ENCODE measurements at regions not wholly inside any gene's neighbourhood (a gene's known extent, or its start where the extent isn't known, plus 50 kb on each side); places are given as distances from the start of the nearest gene placed in this dataset.

DNA sequence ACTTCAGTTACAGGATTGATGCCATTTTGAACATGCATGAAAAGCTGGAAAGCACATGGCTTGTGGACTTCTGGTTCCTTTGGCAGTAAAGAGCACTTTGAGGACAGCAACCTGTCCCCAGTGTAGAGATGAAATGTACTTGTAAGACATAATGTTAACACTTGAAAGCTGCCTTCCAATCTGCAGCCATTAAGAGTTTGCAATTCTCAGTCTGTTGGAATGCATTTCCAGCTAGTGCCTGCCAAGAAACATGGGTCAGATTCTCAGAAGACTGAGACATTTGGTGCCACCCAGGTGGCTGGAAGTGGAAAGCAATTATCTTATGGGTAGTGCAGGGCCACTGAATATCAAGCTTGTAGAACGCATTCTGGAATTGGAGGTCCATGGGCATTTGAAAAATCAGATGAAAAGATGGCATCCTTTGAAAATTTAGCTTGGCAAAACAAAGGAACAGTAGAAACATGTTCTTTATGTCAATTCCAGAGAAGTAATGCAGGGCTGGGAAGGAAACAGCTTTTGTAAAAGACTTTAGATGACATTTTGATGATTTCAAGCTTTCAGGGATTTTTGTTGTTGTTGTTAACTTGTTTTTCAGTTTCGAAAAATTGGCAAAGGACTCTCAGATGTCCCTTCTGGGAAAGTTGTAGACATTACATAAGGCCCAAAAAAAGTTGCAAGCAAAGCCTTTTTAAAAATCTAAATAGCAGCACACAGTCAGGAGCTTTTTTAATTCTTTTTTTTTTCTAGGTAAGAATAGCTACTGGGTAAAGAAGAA is 147.0 kb downstream of the ABCA8 start:
- in situ Hi-C loops (cut with MboI) (no loop called here), intact Hi-C loops (cut with micrococcal nuclease; ENCODE audit: unreplicated experiment) (no loop called here)
- Histone ChIP-seq H4K20me1 (ENCODE audit: control insufficient read depth, insufficient read depth) (no peaks in the 10 kb centered on the region), H3K9ac (ENCODE audit: control insufficient read depth, insufficient read depth, low read length) (no peak overlapping the region), H3K36me3 (ENCODE audit: control insufficient read depth in 2 of 2, insufficient read depth in 2 of 2, low read length in 1 of 2) (no peaks in the 10 kb centered on the region), H3K27ac (ENCODE audit: control insufficient read depth, insufficient read depth) (no peak overlapping the region), H3K4me3 (no peak overlapping the region), H3K27me3 (replicated peaks in 1 of 2; ENCODE audit: control insufficient read depth in 2 of 2, insufficient read depth in 2 of 2, low read length in 1 of 2) (no peaks in the 10 kb centered on the region), H2AFZ (ENCODE audit: control insufficient read depth, low read depth, low read length) (no peak overlapping the region), H3K4me1 (ENCODE audit: control insufficient read depth, insufficient read depth, low read length) (no peaks in the 10 kb centered on the region), H3K4me2 (ENCODE audit: control insufficient read depth, insufficient read depth) (no peak overlapping the region), H3K9me3 (replicated peaks; ENCODE audit: control insufficient read depth, insufficient read depth, low read length) (no peaks in the 10 kb centered on the region; the same call in 2 of the 3 replicates), H3K79me2 (ENCODE audit: control insufficient read depth, insufficient read depth, low read length) (no peaks in the 10 kb centered on the region)
- DNase-seq (ENCODE audit: low read depth, low spot score), result no peak
- POLR2A ChIA-PET, result no interaction called here
- WGBS (ENCODE audit: insufficient coverage, insufficient replicate concordance, low lambda C conversion rate, missing lambda C conversion rate), result 0% methylated on average over 2 of the region's 2 CpGs
- BruUV-seq (replicated peaks), result no TSS peak
- FAIRE-seq, result no peak
- SMC1A ChIA-PET (ENCODE audit: uncharacterized antibody, unreplicated experiment), result interaction anchor here (0.8 to 1.2 kb wide), 3 partner anchors 13 to 32 kb away, joined by 3 read pairs; no protein-coding TSS in a partner anchor
- CTCF ChIA-PET, result interaction anchor here (0.8 to 1.5 kb wide), 5 partner anchors 13 to 91 kb away, joined by 3 to 5 read pairs (median 3); no protein-coding TSS in a partner anchor
- ATAC-seq, result no peak
- RAD21 ChIA-PET (ENCODE audit: unreplicated experiment), result no interaction called here
- TF ChIP-seq ZNF592 (IDR thresholded peaks at IDR 0.05) (no peak), SMC3 (IDR thresholded peaks at IDR 0.05; ENCODE audit: borderline replicate concordance, low read length) (no peak), TAF1 (IDR thresholded peaks at IDR 0.05; ENCODE audit: borderline replicate concordance, low read depth, low read length) (no peak), ZNF217 (IDR thresholded peaks at IDR 0.05) (no peak), POLR2AphosphoS2 (IDR thresholded peaks at IDR 0.05; ENCODE audit: low read depth, low read length) (no peak), RUNX3 (IDR thresholded peaks at IDR 0.05; ENCODE audit: low read length) (no peak), E2F4 (IDR thresholded peaks at IDR 0.05; ENCODE audit: low read depth, low read length) (no peak), MEF2B (IDR thresholded peaks at IDR 0.05; ENCODE audit: partially characterized antibody, poor library complexity, severe bottlenecking) (no peak), BHLHE40 (IDR thresholded peaks at IDR 0.05; ENCODE audit: borderline replicate concordance in 1 of 2, low read depth in 2 of 2, low read length in 1 of 2) (no peak), GATAD2B (conservative IDR thresholded peaks at IDR 0.05; ENCODE audit: low read depth) (no peak), SPI1 (IDR thresholded peaks at IDR 0.05; ENCODE audit: borderline replicate concordance, insufficient read depth, low read depth, low read length) (no peak)
- TF ChIP-seq, protein P1, sequence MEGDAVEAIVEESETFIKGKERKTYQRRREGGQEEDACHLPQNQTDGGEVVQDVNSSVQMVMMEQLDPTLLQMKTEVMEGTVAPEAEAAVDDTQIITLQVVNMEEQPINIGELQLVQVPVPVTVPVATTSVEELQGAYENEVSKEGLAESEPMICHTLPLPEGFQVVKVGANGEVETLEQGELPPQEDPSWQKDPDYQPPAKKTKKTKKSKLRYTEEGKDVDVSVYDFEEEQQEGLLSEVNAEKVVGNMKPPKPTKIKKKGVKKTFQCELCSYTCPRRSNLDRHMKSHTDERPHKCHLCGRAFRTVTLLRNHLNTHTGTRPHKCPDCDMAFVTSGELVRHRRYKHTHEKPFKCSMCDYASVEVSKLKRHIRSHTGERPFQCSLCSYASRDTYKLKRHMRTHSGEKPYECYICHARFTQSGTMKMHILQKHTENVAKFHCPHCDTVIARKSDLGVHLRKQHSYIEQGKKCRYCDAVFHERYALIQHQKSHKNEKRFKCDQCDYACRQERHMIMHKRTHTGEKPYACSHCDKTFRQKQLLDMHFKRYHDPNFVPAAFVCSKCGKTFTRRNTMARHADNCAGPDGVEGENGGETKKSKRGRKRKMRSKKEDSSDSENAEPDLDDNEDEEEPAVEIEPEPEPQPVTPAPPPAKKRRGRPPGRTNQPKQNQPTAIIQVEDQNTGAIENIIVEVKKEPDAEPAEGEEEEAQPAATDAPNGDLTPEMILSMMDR (IDR thresholded peaks at IDR 0.05 in 2 of 3, conservative IDR thresholded peaks at IDR 0.05 in 1 of 3; ENCODE audit: control insufficient read depth in 2 of 3, extremely low read depth in 1 of 3, insufficient read depth in 1 of 3, low read depth in 3 of 3, low read length in 3 of 3), result no peak
- TF ChIP-seq, protein P2, sequence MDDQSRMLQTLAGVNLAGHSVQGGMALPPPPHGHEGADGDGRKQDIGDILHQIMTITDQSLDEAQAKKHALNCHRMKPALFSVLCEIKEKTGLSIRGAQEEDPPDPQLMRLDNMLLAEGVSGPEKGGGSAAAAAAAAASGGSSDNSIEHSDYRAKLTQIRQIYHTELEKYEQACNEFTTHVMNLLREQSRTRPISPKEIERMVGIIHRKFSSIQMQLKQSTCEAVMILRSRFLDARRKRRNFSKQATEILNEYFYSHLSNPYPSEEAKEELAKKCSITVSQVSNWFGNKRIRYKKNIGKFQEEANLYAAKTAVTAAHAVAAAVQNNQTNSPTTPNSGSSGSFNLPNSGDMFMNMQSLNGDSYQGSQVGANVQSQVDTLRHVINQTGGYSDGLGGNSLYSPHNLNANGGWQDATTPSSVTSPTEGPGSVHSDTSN (IDR thresholded peaks at IDR 0.05; ENCODE audit: insufficient replicate concordance, low read depth, low read length), result no peak
